ENCODE measurements at regions not wholly inside any gene's neighbourhood (a gene's known extent, or its start where the extent isn't known, plus 50 kb on each side); places are given as distances from the start of the nearest gene placed in this dataset.
"Not testable (repeated sequence)": the region's sequence is repeated elsewhere in the genome, so short reads cannot be mapped to it uniquely, and the experiment has no call there.

- not testable (repeated sequence) for DNase-seq
Observed at GRCh38 chr5:100379254-100379858, 155.8 kb upstream of the FAM174A start.

DNA sequence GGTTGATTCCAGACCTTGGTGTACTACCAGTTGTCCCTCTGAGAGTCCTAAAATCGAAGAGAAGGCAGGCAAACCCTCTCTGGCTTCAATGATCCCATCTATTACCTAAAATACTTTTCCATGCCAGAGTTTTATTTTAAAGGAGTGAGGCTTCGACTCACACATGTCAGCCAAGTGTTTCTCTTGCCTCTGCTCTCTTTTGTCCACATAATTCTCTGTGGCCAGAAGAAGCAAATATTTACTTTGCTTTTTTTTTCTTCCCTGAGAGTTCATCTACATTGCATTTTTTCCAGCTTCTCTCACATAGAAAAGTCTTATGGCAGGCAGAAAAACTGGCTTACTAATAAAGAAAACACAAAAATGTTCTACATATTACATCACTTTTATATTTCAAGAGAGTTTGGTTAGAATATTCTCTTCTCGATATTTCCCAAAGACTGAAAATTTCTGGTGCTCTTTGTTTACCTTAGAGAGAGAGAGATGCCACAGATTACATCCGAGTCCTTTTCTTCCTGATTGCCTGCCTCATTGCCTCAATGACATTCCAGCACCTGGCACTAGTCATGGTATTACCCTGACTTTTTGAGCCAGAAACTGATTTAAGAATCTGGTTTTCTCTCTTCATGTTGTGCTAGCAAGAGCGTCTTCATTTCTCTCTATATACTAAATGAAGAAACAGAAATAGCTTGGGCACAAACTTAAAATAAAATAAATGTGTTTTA is 170.3 kb upstream of the FAM174A start:
- DNase-seq, result not testable (repeated sequence)

DNA sequence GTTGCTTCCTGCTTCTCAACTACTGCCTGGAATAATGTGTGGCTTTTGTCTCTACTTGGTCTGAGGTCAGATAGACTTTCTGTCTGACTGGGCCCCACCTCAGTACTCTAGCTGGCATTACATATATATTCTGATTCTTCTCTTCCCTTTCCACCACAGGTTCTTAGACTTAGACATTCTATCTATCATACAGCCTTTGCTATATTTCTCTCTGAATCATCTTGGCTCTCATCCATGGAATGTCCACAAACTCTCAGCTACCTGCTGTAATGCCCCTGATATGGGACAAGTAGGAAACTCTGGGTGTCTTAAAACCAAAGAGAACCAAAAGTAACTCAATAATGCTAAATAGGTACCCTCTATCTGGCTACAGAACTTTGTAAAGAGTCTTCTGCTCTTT is 170.8 kb upstream of the FAM174A start:
- DNase-seq, result not testable (repeated sequence)

GRCh38 chr5:100359998-100360397 is 175.2 kb upstream of the FAM174A start:
- DNase-seq, result not testable (repeated sequence)

- not testable (repeated sequence) for DNase-seq
Observed at GRCh38 chr5:100346269-100346668, 188.9 kb upstream of the FAM174A start.

DNA sequence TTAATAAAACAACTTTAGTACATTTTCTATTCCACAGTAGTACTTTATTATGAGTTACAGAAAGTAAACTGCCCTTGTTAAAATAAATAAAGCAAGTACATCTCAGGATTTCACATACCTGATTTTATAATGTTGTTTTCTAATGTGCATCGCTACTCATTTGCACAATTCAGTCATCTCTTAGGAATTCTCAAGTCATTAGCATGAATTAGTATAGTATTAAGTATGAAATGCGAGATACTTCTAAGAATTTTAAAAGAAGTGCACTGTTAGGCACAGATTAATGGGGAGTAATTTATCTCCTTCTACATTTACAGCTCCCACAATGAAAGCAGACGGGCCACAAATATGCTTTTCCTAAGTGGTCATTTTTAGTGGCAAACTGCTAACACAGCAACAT is 193.7 kb upstream of the FAM174A start:
- not testable (repeated sequence) for DNase-seq

- DNase-seq, result no peak
Observed at GRCh38 chr5:100322483-100322882, 212.7 kb upstream of the FAM174A start.

DNA sequence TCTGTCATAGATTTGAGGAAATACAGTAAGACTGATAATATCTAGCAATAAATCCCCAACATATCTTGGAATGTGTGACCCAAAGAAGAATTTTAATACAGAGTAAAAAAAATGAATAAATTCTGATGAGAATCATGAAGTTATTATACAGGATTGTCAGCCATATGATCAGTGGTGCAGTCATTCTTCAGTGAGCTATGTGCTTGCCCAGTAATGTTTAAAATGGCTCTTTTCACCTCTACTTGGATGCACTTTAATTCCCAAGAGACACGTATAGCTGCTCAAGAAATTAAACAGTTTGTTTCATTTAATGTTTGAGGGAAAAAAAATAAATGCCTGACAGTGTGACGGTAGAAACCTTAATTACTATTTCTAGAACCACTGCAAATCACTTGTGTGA is 215.3 kb upstream of the FAM174A start:
- no peak for DNase-seq

GRCh38 chr5:100313657-100314056 is 221.5 kb upstream of the FAM174A start:
- DNase-seq, result no peak

DNA sequence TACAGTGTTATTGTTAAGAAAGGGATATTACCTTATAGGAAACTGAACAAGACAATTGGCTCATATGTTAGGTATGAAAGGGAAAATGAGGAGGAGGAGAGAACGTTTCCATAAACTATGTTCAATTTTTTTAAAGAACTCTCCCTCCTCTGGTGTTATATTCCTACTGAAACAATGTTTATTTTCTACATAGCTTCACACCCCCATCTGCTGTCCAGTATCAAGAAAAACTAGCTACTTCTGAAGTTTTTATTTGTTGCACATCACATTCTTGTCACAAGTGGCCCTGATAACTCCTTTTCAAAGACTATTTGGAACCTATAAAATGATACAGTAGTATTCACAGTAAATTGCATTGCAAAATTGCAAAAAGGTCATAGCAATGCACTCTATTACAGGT is 223.4 kb upstream of the FAM174A start:
- DNase-seq, result peak in 1 of 2 donors; percentile 19

DNA sequence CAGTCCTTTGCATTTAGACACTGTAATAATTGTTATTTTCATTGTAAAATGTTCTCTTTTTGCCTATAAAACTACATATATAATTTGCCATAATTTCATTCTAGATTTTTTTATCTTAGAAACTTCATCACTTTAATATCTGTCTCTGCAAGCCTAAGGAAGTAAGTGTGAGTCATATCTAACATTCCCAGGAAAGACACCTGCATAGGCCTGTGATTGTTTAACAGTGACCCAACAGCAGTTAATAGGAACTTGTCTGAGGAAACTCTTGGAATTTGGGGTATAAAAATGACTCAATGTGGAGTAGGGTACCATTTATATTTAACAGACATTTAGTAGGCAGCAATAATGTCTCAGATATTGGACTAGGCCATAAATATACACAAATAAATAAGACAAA is 229.2 kb upstream of the FAM174A start:
- no peak for DNase-seq

DNA sequence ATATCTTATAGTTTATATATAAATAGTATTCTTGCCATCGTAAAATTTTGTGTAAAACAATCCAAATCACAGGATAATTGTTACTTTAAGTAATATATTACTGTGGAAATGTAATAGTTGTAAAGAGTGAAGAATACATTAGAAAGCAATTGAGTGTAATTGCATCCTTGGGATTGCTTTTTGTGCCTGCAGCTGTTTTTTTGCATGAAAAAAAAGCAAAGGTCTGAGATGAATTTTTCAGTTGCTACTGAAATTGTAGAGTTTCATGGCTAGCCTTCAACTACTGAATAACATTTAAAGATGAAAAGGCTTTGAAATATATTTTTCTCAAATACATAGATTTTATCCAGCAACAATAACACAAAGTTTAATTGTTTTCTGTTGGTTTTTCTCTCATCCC is 232.0 kb upstream of the FAM174A start:
- no peak for DNase-seq

- DNase-seq, result no peak
Observed at GRCh38 chr5:100299261-100299660, 235.9 kb upstream of the FAM174A start.

DNA sequence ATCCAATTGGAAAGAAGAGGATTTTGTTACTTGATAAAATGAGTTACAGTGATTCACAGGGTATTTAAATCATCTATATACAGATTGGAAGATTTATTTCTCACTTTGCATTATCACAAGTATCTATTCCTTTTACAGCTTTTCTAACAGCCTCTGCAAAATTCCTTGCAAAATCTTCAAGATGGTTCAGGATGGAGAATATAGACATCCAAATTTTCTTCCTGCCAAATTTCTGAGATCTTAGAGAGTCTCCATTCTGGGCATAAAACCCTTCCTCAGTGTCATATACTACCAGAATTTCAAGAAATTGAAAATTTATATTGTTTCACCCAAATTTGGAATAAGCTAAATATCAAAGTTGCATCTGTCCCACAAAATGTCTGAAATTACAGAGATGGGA is 259.1 kb upstream of the FAM174A start:
- no peak for DNase-seq

GRCh38 chr5:100275631-100276030 is 259.5 kb upstream of the FAM174A start:
- no peak for DNase-seq

- DNase-seq, result no peak
Observed at GRCh38 chr5:100273846-100274580, 261.2 kb upstream of the FAM174A start.

- peak; percentile 10 to 27 for DNase-seq
Observed at GRCh38 chr5:100270023-100270771, 265.0 kb upstream of the FAM174A start.

- DNase-seq, result no peak
Observed at GRCh38 chr5:100260968-100261367, 274.2 kb upstream of the FAM174A start.

- no peak for DNase-seq
Observed at GRCh38 chr5:100252944-100253343, 282.2 kb upstream of the FAM174A start.

DNA sequence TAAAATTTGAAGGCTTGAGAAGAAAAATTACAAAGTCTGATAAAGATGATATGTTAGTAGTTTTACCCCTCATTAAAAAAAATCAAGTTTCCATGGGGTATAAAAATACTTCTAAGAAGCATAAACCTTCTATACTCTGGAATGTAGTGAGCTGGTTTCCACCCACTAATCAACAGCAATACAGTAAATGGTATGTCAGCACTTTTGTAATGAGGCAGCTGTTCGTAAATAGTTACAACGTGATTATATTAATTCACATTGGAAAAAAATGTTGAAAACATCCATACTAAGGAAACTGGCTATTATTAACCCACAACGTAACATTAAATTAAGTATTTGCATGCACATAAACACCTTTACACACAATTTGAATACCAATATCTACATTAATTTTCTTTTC is 283.1 kb upstream of the FAM174A start:
- DNase-seq, result no peak

DNA sequence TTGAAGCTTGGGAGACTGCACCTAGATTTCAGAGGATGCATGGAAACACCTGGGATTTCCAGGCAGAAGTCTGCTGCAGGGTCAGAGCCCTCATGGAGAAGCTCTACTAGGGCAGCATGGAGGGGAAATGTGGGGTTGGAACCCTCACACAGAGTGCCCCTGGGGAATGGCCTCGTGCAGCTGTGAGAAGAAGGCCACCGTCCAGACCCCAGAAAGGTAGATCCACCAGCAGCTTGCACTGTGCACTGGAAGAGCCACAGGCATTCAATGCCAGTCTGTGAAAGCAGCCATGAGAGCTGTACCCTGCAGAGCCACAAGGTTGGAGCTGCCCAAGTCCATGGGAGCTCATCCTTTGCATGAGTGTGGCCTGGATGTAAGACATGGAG is 285.3 kb upstream of the FAM174A start:
- no peak for DNase-seq

GRCh38 chr5:100249211-100249883 is 285.8 kb upstream of the FAM174A start:
- no peak for DNase-seq
